GM12865 (cell line): ENCODE measurements at regions not wholly inside any gene's neighbourhood (a gene's known extent, or its start where the extent isn't known, plus 50 kb on each side); places are given as distances from the start of the nearest gene placed in this dataset.

Experiments
- DNase-seq: peaks from one replicate; pipeline ENCODE4 v3.0.0; 2010; ENCODE audit warnings: low read depth
- H3K4me3 ChIP-seq: 2 replicates; pipeline ENCODE4 v1.5.1; 2011; ENCODE audit warnings: mild to moderate bottlenecking, low read depth, low read length, control low read depth
- CTCF ChIP-seq: IDR thresholded peaks from 2 replicates; pipeline ENCODE4 v1.5.1; 2011; ENCODE audit warnings: low read length, control low read depth, low read depth, inconsistent platforms; ENCODE audit not compliant: insufficient read depth; ENCODE audit errors: missing control alignments

- TF ChIP-seq CTCF = no peak
- H3K4me3 ChIP-seq = no peak overlapping the region
These were observed 227.3 kb downstream of the KDR start for GRCh38 chr4:54898056-54898562.

GRCh38 chr4:54897590-54897989 is 227.8 kb downstream of the KDR start:
- no peak for TF ChIP-seq CTCF
- H3K4me3 ChIP-seq = no peak overlapping the region
- no peak for DNase-seq

More at GRCh38 chr4:54898056-54898562, 227.3 kb downstream of the KDR start:
- no peak for DNase-seq

GRCh38 chr4:54882616-54883015 is 224.9 kb downstream of the KIT start:
- DNase-seq = no peak
- no peak overlapping the region for H3K4me3 ChIP-seq
- TF ChIP-seq CTCF = no peak

DNA sequence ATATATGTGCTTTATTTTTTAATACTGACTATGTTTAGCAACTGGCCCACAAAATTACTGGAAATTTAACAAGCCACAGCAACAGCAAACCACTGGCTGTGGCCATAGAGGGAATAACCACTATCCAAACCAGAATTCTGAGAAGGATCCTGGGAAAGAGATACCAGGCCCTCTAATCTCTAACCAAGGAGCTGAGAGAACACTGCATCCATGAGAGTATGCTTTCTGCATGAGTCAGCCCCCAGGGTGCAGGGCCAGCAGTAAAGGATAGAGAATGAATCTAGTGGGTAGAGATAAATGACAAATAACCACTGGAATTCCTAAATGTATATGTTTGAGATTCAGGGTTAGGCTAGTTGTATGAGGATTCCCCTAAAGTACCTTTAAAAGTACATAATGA is 221.8 kb downstream of the KIT start:
- no peak for TF ChIP-seq CTCF
- DNase-seq = no peak
- H3K4me3 ChIP-seq = no peak overlapping the region

GRCh38 chr4:54877006-54877405 is 219.2 kb downstream of the KIT start:
- no peak for DNase-seq
- no peak overlapping the region for H3K4me3 ChIP-seq

DNA sequence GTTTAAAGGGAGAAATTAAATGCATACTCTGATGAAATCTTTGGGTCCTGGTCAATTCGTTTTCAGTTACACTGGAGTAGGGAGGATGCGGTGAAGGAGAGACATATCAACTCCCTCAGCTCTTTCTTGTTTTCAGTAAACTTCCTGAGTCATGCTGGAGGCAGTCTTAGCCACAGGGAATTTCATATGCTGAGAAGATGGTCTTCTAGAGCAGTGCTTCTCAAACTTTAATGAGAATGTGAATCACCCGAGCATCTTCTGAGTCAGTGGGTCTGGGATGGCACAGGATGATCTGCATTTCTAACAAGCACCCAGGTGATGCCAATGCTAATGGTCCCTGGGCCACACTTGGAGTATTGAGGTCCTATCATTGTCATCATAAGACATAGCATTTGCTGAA is 214.5 kb downstream of the KIT start:
- TF ChIP-seq CTCF = no peak
- no peak for DNase-seq
- H3K4me3 ChIP-seq = no peak overlapping the region

More at GRCh38 chr4:54877006-54877405, 219.2 kb downstream of the KIT start:
- TF ChIP-seq CTCF = no peak

GRCh38 chr4:54863571-54864255 is 206.0 kb downstream of the KIT start:
- no peak overlapping the region for H3K4me3 ChIP-seq
- no peak for TF ChIP-seq CTCF
- DNase-seq = no peak
